Astrocyte (in vitro differentiated cells and primary cell): ENCODE measurements at regions not wholly inside any gene's neighbourhood (a gene's known extent, or its start where the extent isn't known, plus 50 kb on each side); places are given as distances from the start of the nearest gene placed in this dataset.

Experiments
- EZH2 ChIP-seq: IDR thresholded peaks from 2 replicates; pipeline ENCODE4 v1.6.1; 2012; ENCODE audit warnings: mild to moderate bottlenecking, low read length, inconsistent platforms; ENCODE audit not compliant: insufficient read depth
- TF ChIP-seq, protein P1 (sequence below): IDR thresholded peaks from 2 replicates; pipeline ENCODE4 v1.5.1; 2011; ENCODE audit warnings: low read depth, mild to moderate bottlenecking, inconsistent platforms, low read length, moderate library complexity; ENCODE audit not compliant: insufficient read depth

DNA sequence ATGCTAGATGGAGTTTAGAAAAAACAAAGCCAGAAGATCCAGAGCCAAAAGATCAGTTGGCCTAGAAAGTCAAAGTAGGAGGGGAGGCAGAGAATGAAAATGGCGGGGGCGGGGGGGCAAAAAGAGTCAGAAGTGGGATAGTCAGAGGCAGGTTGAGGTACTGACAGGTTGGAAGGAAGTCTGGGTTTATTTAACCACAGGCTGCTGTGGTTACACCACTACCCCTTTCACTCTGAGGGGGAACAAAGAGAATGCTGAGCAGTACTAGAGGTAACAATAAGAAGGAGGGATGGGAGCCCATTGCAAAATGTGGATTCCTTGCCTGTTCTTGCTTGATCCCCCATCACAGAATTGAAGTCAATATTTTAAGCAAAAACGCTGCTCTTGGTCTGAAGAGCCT lies 111.8 kb downstream of the CAVIN4 start:
- TF ChIP-seq EZH2, result no peak
- TF ChIP-seq, protein P1, sequence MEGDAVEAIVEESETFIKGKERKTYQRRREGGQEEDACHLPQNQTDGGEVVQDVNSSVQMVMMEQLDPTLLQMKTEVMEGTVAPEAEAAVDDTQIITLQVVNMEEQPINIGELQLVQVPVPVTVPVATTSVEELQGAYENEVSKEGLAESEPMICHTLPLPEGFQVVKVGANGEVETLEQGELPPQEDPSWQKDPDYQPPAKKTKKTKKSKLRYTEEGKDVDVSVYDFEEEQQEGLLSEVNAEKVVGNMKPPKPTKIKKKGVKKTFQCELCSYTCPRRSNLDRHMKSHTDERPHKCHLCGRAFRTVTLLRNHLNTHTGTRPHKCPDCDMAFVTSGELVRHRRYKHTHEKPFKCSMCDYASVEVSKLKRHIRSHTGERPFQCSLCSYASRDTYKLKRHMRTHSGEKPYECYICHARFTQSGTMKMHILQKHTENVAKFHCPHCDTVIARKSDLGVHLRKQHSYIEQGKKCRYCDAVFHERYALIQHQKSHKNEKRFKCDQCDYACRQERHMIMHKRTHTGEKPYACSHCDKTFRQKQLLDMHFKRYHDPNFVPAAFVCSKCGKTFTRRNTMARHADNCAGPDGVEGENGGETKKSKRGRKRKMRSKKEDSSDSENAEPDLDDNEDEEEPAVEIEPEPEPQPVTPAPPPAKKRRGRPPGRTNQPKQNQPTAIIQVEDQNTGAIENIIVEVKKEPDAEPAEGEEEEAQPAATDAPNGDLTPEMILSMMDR, result no peak
